ENCODE measurements at regions not wholly inside any gene's neighbourhood (a gene's known extent, or its start where the extent isn't known, plus 50 kb on each side); places are given as distances from the start of the nearest gene placed in this dataset.

DNA sequence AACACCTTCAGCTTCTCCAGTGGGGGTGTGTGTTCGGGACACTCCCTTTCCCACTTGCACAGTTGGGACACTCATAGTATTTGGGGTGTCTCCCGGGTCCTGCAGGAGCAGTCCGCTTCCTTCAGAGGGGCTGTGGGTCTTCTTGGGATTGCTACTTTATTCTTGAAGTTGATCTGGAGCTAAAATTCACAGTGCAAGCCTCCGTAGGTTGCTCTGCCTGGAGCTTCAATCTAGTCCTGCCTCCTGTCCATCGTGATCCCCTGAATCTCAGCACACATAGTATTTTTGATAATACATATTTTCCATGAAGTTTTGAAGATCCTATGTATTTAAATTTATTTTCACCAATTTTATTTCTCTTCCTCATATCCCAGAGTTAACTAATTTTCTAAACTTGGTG is 902.1 kb downstream of the LTN1 start:
- Mint-ChIP-seq H3K4me1 (peaks cover 30% of the 10 kb centered on the region), H3K4me3 (no peak overlapping the region), H3K27me3 (ENCODE audit: low read depth) (no peaks in the 10 kb centered on the region), H3K36me3 (peaks cover 29% of the 10 kb centered on the region), H3K27ac (0 out of 2 replicates have a peak overlapping the region, but pooled peaks have one; percentile 5), H3K9me3 (peaks cover 37% of the 10 kb centered on the region)
- ChIA-PET CTCF (interaction anchor here (1.2 to 1.3 kb wide), 2 partner anchors 103 to 655 kb away, joined by 3 to 4 read pairs; no protein-coding TSS in a partner anchor), POLR2A (no interaction called here)
- no peak for DNase-seq (ENCODE audit: low spot score)
- TF ChIP-seq, protein P1, sequence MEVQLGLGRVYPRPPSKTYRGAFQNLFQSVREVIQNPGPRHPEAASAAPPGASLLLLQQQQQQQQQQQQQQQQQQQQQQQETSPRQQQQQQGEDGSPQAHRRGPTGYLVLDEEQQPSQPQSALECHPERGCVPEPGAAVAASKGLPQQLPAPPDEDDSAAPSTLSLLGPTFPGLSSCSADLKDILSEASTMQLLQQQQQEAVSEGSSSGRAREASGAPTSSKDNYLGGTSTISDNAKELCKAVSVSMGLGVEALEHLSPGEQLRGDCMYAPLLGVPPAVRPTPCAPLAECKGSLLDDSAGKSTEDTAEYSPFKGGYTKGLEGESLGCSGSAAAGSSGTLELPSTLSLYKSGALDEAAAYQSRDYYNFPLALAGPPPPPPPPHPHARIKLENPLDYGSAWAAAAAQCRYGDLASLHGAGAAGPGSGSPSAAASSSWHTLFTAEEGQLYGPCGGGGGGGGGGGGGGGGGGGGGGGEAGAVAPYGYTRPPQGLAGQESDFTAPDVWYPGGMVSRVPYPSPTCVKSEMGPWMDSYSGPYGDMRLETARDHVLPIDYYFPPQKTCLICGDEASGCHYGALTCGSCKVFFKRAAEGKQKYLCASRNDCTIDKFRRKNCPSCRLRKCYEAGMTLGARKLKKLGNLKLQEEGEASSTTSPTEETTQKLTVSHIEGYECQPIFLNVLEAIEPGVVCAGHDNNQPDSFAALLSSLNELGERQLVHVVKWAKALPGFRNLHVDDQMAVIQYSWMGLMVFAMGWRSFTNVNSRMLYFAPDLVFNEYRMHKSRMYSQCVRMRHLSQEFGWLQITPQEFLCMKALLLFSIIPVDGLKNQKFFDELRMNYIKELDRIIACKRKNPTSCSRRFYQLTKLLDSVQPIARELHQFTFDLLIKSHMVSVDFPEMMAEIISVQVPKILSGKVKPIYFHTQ (CRISPR knock-in tag; IDR thresholded peaks at IDR 0.05): no peak
- TF ChIP-seq, protein P2, sequence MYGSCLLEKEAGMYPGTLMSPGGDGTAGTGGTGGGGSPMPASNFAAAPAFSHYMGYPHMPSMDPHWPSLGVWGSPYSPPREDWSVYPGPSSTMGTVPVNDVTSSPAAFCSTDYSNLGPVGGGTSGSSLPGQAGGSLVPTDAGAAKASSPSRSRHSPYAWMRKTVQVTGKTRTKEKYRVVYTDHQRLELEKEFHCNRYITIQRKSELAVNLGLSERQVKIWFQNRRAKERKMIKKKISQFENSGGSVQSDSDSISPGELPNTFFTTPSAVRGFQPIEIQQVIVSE (CRISPR knock-in tag; IDR thresholded peaks at IDR 0.05; ENCODE audit: borderline replicate concordance): no peak
- TF ChIP-seq FOXJ3 (CRISPR knock-in tag; IDR thresholded peaks at IDR 0.05; ENCODE audit: borderline replicate concordance) (no peak), CREB1 (CRISPR knock-in tag; IDR thresholded peaks at IDR 0.05) (no peak), HMGA2 (CRISPR knock-in tag; IDR thresholded peaks at IDR 0.05) (no peak)
- TF ChIP-seq, protein P3, sequence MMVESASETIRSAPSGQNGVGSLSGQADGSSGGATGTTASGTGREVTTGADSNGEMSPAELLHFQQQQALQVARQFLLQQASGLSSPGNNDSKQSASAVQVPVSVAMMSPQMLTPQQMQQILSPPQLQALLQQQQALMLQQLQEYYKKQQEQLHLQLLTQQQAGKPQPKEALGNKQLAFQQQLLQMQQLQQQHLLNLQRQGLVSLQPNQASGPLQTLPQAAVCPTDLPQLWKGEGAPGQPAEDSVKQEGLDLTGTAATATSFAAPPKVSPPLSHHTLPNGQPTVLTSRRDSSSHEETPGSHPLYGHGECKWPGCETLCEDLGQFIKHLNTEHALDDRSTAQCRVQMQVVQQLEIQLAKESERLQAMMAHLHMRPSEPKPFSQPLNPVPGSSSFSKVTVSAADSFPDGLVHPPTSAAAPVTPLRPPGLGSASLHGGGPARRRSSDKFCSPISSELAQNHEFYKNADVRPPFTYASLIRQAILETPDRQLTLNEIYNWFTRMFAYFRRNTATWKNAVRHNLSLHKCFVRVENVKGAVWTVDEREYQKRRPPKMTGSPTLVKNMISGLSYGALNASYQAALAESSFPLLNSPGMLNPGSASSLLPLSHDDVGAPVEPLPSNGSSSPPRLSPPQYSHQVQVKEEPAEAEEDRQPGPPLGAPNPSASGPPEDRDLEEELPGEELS (CRISPR knock-in tag; IDR thresholded peaks at IDR 0.05): no peak
- TF ChIP-seq, protein P4, sequence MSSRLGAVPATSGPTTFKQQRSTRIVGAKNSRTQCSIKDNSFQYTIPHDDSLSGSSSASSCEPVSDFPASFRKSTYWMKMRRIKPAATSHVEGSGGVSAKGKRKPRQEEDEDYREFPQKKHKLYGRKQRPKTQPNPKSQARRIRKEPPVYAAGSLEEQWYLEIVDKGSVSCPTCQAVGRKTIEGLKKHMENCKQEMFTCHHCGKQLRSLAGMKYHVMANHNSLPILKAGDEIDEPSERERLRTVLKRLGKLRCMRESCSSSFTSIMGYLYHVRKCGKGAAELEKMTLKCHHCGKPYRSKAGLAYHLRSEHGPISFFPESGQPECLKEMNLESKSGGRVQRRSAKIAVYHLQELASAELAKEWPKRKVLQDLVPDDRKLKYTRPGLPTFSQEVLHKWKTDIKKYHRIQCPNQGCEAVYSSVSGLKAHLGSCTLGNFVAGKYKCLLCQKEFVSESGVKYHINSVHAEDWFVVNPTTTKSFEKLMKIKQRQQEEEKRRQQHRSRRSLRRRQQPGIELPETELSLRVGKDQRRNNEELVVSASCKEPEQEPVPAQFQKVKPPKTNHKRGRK (CRISPR knock-in tag; IDR thresholded peaks at IDR 0.05; ENCODE audit: borderline replicate concordance): no peak
- TF ChIP-seq, protein P5, sequence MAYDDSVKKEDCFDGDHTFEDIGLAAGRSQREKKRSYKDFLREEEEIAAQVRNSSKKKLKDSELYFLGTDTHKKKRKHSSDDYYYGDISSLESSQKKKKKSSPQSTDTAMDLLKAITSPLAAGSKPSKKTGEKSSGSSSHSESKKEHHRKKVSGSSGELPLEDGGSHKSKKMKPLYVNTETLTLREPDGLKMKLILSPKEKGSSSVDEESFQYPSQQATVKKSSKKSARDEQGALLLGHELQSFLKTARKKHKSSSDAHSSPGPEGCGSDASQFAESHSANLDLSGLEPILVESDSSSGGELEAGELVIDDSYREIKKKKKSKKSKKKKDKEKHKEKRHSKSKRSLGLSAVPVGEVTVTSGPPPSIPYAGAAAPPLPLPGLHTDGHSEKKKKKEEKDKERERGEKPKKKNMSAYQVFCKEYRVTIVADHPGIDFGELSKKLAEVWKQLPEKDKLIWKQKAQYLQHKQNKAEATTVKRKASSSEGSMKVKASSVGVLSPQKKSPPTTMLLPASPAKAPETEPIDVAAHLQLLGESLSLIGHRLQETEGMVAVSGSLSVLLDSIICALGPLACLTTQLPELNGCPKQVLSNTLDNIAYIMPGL (CRISPR knock-in tag; IDR thresholded peaks at IDR 0.05): no peak
- no peak for ATAC-seq

DNA sequence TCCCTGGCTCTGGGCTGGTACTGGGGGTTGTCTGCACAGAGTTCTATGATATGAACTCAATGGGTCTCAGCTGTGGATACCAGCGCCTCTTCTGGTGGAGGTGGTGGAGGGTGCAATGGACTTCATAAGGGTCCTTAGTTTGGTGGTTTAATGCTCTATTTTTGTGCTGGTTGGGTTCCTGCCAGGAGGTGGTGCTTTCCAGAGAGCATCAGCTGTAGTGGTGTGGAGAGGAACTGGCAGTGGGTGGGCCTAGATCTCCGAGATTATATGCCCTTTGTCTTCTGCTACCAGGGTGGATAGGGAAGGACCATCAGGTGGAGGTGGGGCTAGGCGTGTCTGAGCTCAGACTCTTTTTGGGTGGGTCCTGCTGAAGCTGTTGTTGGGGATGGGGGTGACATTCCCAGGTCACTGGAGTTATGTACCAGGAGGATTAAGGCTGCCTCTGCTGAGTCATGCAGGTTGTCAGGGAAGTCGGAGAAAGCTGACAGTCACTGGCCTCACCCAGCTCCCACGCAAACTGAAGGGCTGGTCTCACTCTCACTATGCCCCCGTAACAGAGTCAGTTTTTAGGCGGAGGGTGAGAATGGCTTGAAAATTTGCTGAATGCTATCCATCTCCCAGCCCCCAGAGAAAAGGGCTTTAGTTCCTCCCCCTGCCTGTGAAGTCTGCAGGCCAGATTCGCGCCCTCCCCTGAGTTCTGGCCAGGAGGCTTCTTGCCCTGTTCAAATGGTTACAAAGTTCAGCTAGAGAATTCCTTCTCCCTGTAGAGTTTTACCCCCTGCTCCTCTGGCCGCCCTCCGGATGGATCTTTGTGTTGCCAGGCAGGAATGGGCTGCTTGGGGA is 902.9 kb downstream of the LTN1 start:
- ATAC-seq (peak; percentile 32), DNase-seq (ENCODE audit: low spot score) (no peak)
- Mint-ChIP-seq H3K4me1 (peaks cover 30% of the 10 kb centered on the region), H3K36me3 (peaks cover 29% of the 10 kb centered on the region), H3K9me3 (peaks cover 37% of the 10 kb centered on the region), H3K4me3 (no peak overlapping the region), H3K27ac (0 out of 2 replicates have a peak overlapping the region, but pooled peaks have one; percentile 5), H3K27me3 (ENCODE audit: low read depth) (no peaks in the 10 kb centered on the region)
- ChIA-PET POLR2A (no interaction called here), CTCF (interaction anchor here (1.2 to 1.3 kb wide), 2 partner anchors 104 to 656 kb away, joined by 3 to 4 read pairs; no protein-coding TSS in a partner anchor)
- TF ChIP-seq ETV6 (CRISPR knock-in tag; IDR thresholded peaks at IDR 0.05) (no peak), ZNF219 (CRISPR knock-in tag; IDR thresholded peaks at IDR 0.05; ENCODE audit: borderline replicate concordance) (no peak), NFE2L1 (CRISPR knock-in tag; IDR thresholded peaks at IDR 0.05) (0 out of 2 replicates have a peak, but pooled peaks have one; percentile 30)
- TF ChIP-seq, protein P6, sequence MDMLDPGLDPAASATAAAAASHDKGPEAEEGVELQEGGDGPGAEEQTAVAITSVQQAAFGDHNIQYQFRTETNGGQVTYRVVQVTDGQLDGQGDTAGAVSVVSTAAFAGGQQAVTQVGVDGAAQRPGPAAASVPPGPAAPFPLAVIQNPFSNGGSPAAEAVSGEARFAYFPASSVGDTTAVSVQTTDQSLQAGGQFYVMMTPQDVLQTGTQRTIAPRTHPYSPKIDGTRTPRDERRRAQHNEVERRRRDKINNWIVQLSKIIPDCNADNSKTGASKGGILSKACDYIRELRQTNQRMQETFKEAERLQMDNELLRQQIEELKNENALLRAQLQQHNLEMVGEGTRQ (CRISPR knock-in tag; IDR thresholded peaks at IDR 0.05): no peak
- TF ChIP-seq, protein P7, sequence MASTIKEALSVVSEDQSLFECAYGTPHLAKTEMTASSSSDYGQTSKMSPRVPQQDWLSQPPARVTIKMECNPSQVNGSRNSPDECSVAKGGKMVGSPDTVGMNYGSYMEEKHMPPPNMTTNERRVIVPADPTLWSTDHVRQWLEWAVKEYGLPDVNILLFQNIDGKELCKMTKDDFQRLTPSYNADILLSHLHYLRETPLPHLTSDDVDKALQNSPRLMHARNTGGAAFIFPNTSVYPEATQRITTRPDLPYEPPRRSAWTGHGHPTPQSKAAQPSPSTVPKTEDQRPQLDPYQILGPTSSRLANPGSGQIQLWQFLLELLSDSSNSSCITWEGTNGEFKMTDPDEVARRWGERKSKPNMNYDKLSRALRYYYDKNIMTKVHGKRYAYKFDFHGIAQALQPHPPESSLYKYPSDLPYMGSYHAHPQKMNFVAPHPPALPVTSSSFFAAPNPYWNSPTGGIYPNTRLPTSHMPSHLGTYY (CRISPR knock-in tag; IDR thresholded peaks at IDR 0.05): no peak
